GM18870 (cell line): ENCODE measurements at regions not wholly inside any gene's neighbourhood (a gene's known extent, or its start where the extent isn't known, plus 50 kb on each side); places are given as distances from the start of the nearest gene placed in this dataset.
"Not testable (repeated sequence)": the region's sequence is repeated elsewhere in the genome, so short reads cannot be mapped to it uniquely, and the experiment has no call there.

ENCODE experiments used
- ATAC-seq: cut with Tn5 transposase; IDR thresholded peaks from one replicate; pipeline ENCODE4 v1.9.1; 2021; ENCODE audit warnings: moderate library complexity; ENCODE audit not compliant: unreplicated experiment

GRCh38 chr3:112738366-112738765, 97.4 kb upstream of the CCDC80 start:
- no peak for ATAC-seq

GRCh38 chr3:112736805-112737566, 96.0 kb upstream of the CCDC80 start:
- no peak for ATAC-seq

GRCh38 chr3:112736386-112736785, 95.4 kb upstream of the CCDC80 start:
- ATAC-seq, result no peak

- ATAC-seq, result no peak
Observed at GRCh38 chr3:112735926-112736325, 95.0 kb upstream of the CCDC80 start.

GRCh38 chr3:112734736-112735350, 93.9 kb upstream of the CCDC80 start:
- ATAC-seq, result peak; percentile 57

- no peak for ATAC-seq
Observed at GRCh38 chr3:112734171-112734570, 93.2 kb upstream of the CCDC80 start.

GRCh38 chr3:112730210-112730609, 89.3 kb upstream of the CCDC80 start:
- no peak for ATAC-seq

GRCh38 chr3:112721231-112721630, 80.3 kb upstream of the CCDC80 start:
- no peak for ATAC-seq

- ATAC-seq, result no peak
Observed at GRCh38 chr3:112718967-112719366, 78.0 kb upstream of the CCDC80 start.

GRCh38 chr3:112718516-112718915, 77.6 kb upstream of the CCDC80 start:
- no peak for ATAC-seq

GRCh38 chr3:112709911-112710310, 69.0 kb upstream of the CCDC80 start:
- ATAC-seq, result no peak

GRCh38 chr3:112699436-112699978, 58.6 kb upstream of the CCDC80 start:
- ATAC-seq, result no peak

- not testable (repeated sequence) for ATAC-seq
Observed at GRCh38 chr3:112698442-112698841, 57.5 kb upstream of the CCDC80 start.

GRCh38 chr3:112696244-112696643, 55.3 kb upstream of the CCDC80 start:
- ATAC-seq, result not testable (repeated sequence)

GRCh38 chr3:112695377-112696108, 54.6 kb upstream of the CCDC80 start:
- ATAC-seq, result not testable (repeated sequence)

- not testable (repeated sequence) for ATAC-seq
Observed at GRCh38 chr3:112694906-112695305, 54.0 kb upstream of the CCDC80 start.

GRCh38 chr3:112693186-112693585, 52.2 kb upstream of the CCDC80 start:
- no peak for ATAC-seq
